ENCODE measurements at regions not wholly inside any gene's neighbourhood (a gene's known extent, or its start where the extent isn't known, plus 50 kb on each side); places are given as distances from the start of the nearest gene placed in this dataset.

DNA sequence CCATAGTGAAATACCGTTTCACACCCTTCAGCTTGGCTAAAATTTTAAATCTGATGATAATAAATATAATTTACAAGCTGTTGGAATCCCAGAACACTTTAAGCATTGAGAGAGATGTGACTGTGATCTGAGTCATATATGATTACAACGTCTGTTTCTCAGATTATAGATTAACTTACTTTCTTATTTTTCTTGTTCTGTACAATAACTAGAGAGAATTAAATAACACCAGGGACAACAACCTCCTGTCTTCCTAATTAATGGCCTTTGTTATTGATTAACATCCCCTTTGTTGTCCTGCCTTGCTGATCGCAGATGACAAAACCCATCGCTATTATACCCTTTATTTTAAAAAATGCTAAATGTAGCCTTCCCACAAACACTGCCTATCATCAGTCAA, 87.8 kb upstream of the EZR start:
- no peaks in the 10 kb centered on the region for H3K36me3 ChIP-seq (ENCODE audit: control insufficient read depth, insufficient read depth, low read length)
- TF ChIP-seq, protein P1, sequence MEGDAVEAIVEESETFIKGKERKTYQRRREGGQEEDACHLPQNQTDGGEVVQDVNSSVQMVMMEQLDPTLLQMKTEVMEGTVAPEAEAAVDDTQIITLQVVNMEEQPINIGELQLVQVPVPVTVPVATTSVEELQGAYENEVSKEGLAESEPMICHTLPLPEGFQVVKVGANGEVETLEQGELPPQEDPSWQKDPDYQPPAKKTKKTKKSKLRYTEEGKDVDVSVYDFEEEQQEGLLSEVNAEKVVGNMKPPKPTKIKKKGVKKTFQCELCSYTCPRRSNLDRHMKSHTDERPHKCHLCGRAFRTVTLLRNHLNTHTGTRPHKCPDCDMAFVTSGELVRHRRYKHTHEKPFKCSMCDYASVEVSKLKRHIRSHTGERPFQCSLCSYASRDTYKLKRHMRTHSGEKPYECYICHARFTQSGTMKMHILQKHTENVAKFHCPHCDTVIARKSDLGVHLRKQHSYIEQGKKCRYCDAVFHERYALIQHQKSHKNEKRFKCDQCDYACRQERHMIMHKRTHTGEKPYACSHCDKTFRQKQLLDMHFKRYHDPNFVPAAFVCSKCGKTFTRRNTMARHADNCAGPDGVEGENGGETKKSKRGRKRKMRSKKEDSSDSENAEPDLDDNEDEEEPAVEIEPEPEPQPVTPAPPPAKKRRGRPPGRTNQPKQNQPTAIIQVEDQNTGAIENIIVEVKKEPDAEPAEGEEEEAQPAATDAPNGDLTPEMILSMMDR (IDR thresholded peaks at IDR 0.05; ENCODE audit: insufficient read depth, low read length, poor library complexity, severe bottlenecking): no peak
- no peak overlapping the region for H3K4me3 ChIP-seq (ENCODE audit: low read depth, low read length)
- DNase-seq (ENCODE audit: low read depth): no peak
- H3K27me3 ChIP-seq (ENCODE audit: control insufficient read depth, insufficient read depth, low read length): no peaks in the 10 kb centered on the region

- Histone ChIP-seq H3K27me3 (ENCODE audit: control insufficient read depth, insufficient read depth, low read length) (no peaks in the 10 kb centered on the region), H3K36me3 (ENCODE audit: control insufficient read depth, insufficient read depth, low read length) (no peaks in the 10 kb centered on the region), H3K4me3 (ENCODE audit: low read depth, low read length) (no peak overlapping the region)
- DNase-seq (ENCODE audit: low read depth): no peak
- TF ChIP-seq, protein P1 (IDR thresholded peaks at IDR 0.05; ENCODE audit: insufficient read depth, low read length, poor library complexity, severe bottlenecking): no peak
Measured at GRCh38 chr6:158905277-158905676, 86.1 kb upstream of the EZR start.

- TF ChIP-seq, protein P1 (IDR thresholded peaks at IDR 0.05; ENCODE audit: insufficient read depth, low read length, poor library complexity, severe bottlenecking): no peak
- Histone ChIP-seq H3K4me3 (ENCODE audit: low read depth, low read length) (no peak overlapping the region), H3K27me3 (ENCODE audit: control insufficient read depth, insufficient read depth, low read length) (no peaks in the 10 kb centered on the region), H3K36me3 (ENCODE audit: control insufficient read depth, insufficient read depth, low read length) (no peaks in the 10 kb centered on the region)
- DNase-seq (ENCODE audit: low read depth): no peak
Measured at GRCh38 chr6:158903801-158904200, 84.6 kb upstream of the EZR start.

DNA sequence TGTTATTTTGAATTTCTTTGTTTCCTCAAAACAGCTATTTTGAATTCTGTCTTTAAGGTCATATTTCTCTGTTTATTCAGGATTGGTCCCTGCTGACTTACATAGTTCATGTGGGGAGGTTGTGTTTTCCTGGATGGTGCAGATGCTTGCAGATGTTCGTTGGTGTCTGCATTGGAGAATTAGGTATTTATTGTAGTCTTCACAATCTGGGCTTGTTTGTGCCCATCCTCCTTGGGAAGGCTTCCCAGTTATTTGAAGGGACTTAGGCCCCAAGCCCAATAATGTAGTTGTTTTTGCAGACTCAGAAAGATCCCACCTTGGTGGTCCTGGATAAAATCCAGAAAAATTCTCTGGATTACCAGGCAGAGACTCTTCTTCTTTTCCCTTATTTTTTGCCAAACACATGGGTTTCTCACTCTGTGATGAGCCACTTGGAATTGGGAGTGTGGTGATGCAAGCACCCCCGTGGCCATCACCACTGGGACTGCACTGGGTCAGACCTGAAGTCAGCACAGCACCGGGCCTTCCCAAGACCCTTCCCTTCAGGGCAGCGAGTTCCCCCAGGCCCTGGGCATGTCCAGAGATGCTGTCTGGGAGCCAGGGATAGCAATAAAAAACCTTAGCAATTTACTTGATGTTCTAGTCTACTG, 81.6 kb upstream of the EZR start:
- H3K4me3 ChIP-seq (ENCODE audit: low read depth, low read length): no peak overlapping the region
- no peak for DNase-seq (ENCODE audit: low read depth)
- no peaks in the 10 kb centered on the region for H3K36me3 ChIP-seq (ENCODE audit: control insufficient read depth, insufficient read depth, low read length)
- no peaks in the 10 kb centered on the region for H3K27me3 ChIP-seq (ENCODE audit: control insufficient read depth, insufficient read depth, low read length)
- TF ChIP-seq, protein P1 (IDR thresholded peaks at IDR 0.05; ENCODE audit: insufficient read depth, low read length, poor library complexity, severe bottlenecking): no peak

GRCh38 chr6:158897236-158897635, 78.1 kb upstream of the EZR start:
- TF ChIP-seq, protein P1 (IDR thresholded peaks at IDR 0.05; ENCODE audit: insufficient read depth, low read length, poor library complexity, severe bottlenecking): no peak
- Histone ChIP-seq H3K27me3 (ENCODE audit: control insufficient read depth, insufficient read depth, low read length) (no peaks in the 10 kb centered on the region), H3K4me3 (ENCODE audit: low read depth, low read length) (no peak overlapping the region), H3K36me3 (ENCODE audit: control insufficient read depth, insufficient read depth, low read length) (no peaks in the 10 kb centered on the region)
- DNase-seq (ENCODE audit: low read depth): no peak

DNA sequence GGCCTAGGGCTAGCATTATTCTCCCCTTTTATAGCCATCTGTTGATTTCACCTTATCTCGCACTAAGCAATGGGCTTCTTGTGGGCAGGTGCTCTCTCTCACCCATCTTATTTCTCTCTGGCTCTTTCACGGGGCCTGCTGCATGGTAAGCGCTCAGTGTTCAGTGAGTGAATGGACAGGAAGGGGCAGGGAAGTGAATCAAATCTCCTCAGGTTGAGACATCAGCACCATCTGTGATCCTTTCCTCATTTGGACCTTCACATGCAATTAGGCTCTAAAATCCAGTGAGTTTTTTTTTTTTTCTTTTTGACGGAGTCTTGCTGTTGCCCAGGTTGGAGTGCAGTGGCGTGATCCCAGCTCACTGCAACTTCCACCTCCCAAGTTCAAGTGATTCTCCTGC, 76.5 kb upstream of the EZR start:
- TF ChIP-seq, protein P1 (IDR thresholded peaks at IDR 0.05; ENCODE audit: insufficient read depth, low read length, poor library complexity, severe bottlenecking): no peak
- no peak for DNase-seq (ENCODE audit: low read depth)
- Histone ChIP-seq H3K4me3 (ENCODE audit: low read depth, low read length) (no peak overlapping the region), H3K27me3 (ENCODE audit: control insufficient read depth, insufficient read depth, low read length) (no peaks in the 10 kb centered on the region), H3K36me3 (ENCODE audit: control insufficient read depth, insufficient read depth, low read length) (no peaks in the 10 kb centered on the region)
